ENCODE measurements at regions not wholly inside any gene's neighbourhood (a gene's known extent, or its start where the extent isn't known, plus 50 kb on each side); places are given as distances from the start of the nearest gene placed in this dataset.

- H3K36me3 ChIP-seq (ENCODE audit: control insufficient read depth in 2 of 2, insufficient read depth in 2 of 2, low read length in 1 of 2): no peaks in the 10 kb centered on the region
- no peak for TF ChIP-seq IKZF2 (IDR thresholded peaks at IDR 0.05)
- no peak for TF ChIP-seq PAX8 (IDR thresholded peaks at IDR 0.05)
- no peak for TF ChIP-seq ZBED1 (IDR thresholded peaks at IDR 0.05; ENCODE audit: borderline replicate concordance)
- no peak for TF ChIP-seq NFXL1 (IDR thresholded peaks at IDR 0.05; ENCODE audit: borderline replicate concordance)
- no peak for TF ChIP-seq E2F8 (IDR thresholded peaks at IDR 0.05; ENCODE audit: low read depth, partially characterized antibody)
- no peak for TF ChIP-seq HSF1 (IDR thresholded peaks at IDR 0.05; ENCODE audit: low read depth, low read length)
- TF ChIP-seq MTA3 (IDR thresholded peaks at IDR 0.05; ENCODE audit: borderline replicate concordance, low read length): no peak
- TF ChIP-seq IKZF1 (conservative IDR thresholded peaks at IDR 0.05): no peak
- no peak for TF ChIP-seq MYB (IDR thresholded peaks at IDR 0.05; ENCODE audit: borderline replicate concordance, low read depth, low read length)
- no peak for TF ChIP-seq SUPT20H (IDR thresholded peaks at IDR 0.05; ENCODE audit: borderline replicate concordance, control insufficient read depth, low read depth, low read length)
- no peak for TF ChIP-seq SMAD1 (IDR thresholded peaks at IDR 0.05; ENCODE audit: low read depth, partially characterized antibody)
- no peak for TF ChIP-seq IRF3 (IDR thresholded peaks at IDR 0.05)
- intact Hi-C loops (cut with micrococcal nuclease; ENCODE audit: unreplicated experiment): no loop called here
- BruUV-seq (replicated peaks): no TSS peak
- H2AFZ ChIP-seq (ENCODE audit: control insufficient read depth, low read depth, low read length): no peak overlapping the region
- FAIRE-seq (no peak), ATAC-seq (no peak), DNase-seq (ENCODE audit: low read depth, low spot score) (no peak)
- ChIA-PET POLR2A (no interaction called here), SMC1A (ENCODE audit: uncharacterized antibody, unreplicated experiment) (no interaction called here), RAD21 (ENCODE audit: unreplicated experiment) (no interaction called here), CTCF (no interaction called here)
- WGBS (ENCODE audit: insufficient coverage, insufficient replicate concordance, low lambda C conversion rate, missing lambda C conversion rate): 63% methylated on average over 3 of the region's 3 CpGs
- H3K27ac ChIP-seq (ENCODE audit: control insufficient read depth, insufficient read depth): no peak overlapping the region
- H4K20me1 ChIP-seq (ENCODE audit: control insufficient read depth, insufficient read depth): no peaks in the 10 kb centered on the region
- H3K27me3 ChIP-seq (replicated peaks in 1 of 2; ENCODE audit: control insufficient read depth in 2 of 2, insufficient read depth in 2 of 2, low read length in 1 of 2): no peaks in the 10 kb centered on the region
- in situ Hi-C loops (cut with MboI): no loop called here
- no peak overlapping the region for H3K4me2 ChIP-seq (ENCODE audit: control insufficient read depth, insufficient read depth)
- no peaks in the 10 kb centered on the region for H3K4me1 ChIP-seq (ENCODE audit: control insufficient read depth, insufficient read depth, low read length)
- H3K79me2 ChIP-seq (ENCODE audit: control insufficient read depth, insufficient read depth, low read length): no peaks in the 10 kb centered on the region
- H3K4me3 ChIP-seq: no peak overlapping the region
- no peaks in the 10 kb centered on the region for H3K9me3 ChIP-seq (replicated peaks; ENCODE audit: control insufficient read depth, insufficient read depth, low read length)
- no peak overlapping the region for H3K9ac ChIP-seq (ENCODE audit: control insufficient read depth, insufficient read depth, low read length)
These were observed 302.3 kb upstream of the FANCL start for GRCh38 chr2:58543442-58543841.

Measured in GM12878 (cell line).